Thoracic aorta (tissue), 2 donors: ENCODE measurements at regions not wholly inside any gene's neighbourhood (a gene's known extent, or its start where the extent isn't known, plus 50 kb on each side); places are given as distances from the start of the nearest gene placed in this dataset.
"Not testable (repeated sequence)": the region's sequence is repeated elsewhere in the genome, so short reads cannot be mapped to it uniquely, and the experiment has no call there.

Experiments
- ATAC-seq: fragments of 150-250 bp; one replicate; pipeline ENCODE4 v1.8.0; 2017; ENCODE audit warnings: low read depth; ENCODE audit not compliant: insufficient number of reproducible peaks, low FRiP score
- DNase-seq: peaks from one replicate; pipeline ENCODE4 v3.0.0-alpha.2; 2020; ENCODE audit warnings: low spot score
- H3K27ac ChIP-seq, 2 donors: fragments of 200-600 bp; sonication (generic); 1 replicate in 1 of 2; 2 replicates in 1 of 2; pipeline ENCODE4 v1.5.1; 2016; ENCODE audit warnings: mild to moderate bottlenecking in 2 of 2, moderate library complexity in 2 of 2
- H3K27me3 ChIP-seq: fragments of 200-600 bp; sonication (generic); replicated peaks from 2 replicates; pipeline ENCODE4 v1.6.0; 2016; ENCODE audit warnings: mild to moderate bottlenecking; ENCODE audit not compliant: insufficient read depth
- H3K36me3 ChIP-seq: fragments of 200-600 bp; sonication (generic); one replicate; pipeline ENCODE4 v1.5.1; 2016
- H3K4me1 ChIP-seq, 2 donors: fragments of 200-600 bp; sonication (generic); 1 replicate in 1 of 2; 2 replicates in 1 of 2; pipeline versions ENCODE4 v1.5.1 to v1.6.0; 2016; ENCODE audit warnings: low read depth in 2 of 2, mild to moderate bottlenecking in 1 of 2; ENCODE audit not compliant: control insufficient read depth in 1 of 2
- H3K4me3 ChIP-seq: fragments of 200-600 bp; sonication (generic); 2 replicates; pipeline ENCODE4 v1.5.1; 2016; ENCODE audit warnings: mild to moderate bottlenecking
- H3K9me3 ChIP-seq: fragments of 200-600 bp; sonication (generic); 2 replicates; pipeline ENCODE4 v1.5.1; 2016
- CTCF ChIP-seq: fragments of 200-600 bp; sonication (generic); IDR thresholded peaks from one replicate; pipeline ENCODE4 v1.5.1; 2019; ENCODE audit warnings: antibody characterized with exemption

- Histone ChIP-seq H3K4me1 (no peaks in the 10 kb centered on the region), H3K27ac (no peak overlapping the region), H3K27me3 (no peaks in the 10 kb centered on the region), H3K4me3 (no peak overlapping the region), H3K9me3 (no peaks in the 10 kb centered on the region), H3K36me3 (no peaks in the 10 kb centered on the region)
- no peak for ATAC-seq
- TF ChIP-seq CTCF, result no peak
- no peak for DNase-seq
Observed at GRCh38 chr1:172833954-172834353, 175.1 kb downstream of the FASLG start.

GRCh38 chr1:172834609-172835008 lies 175.7 kb downstream of the FASLG start:
- DNase-seq (no peak), ATAC-seq (no peak)
- Histone ChIP-seq H3K9me3 (no peaks in the 10 kb centered on the region), H3K36me3 (no peaks in the 10 kb centered on the region), H3K4me1 (no peaks in the 10 kb centered on the region), H3K27me3 (no peaks in the 10 kb centered on the region), H3K4me3 (no peak overlapping the region), H3K27ac (no peak overlapping the region)
- no peak for TF ChIP-seq CTCF

GRCh38 chr1:172835834-172836233 lies 176.9 kb downstream of the FASLG start:
- no peaks in the 10 kb centered on the region for H3K9me3 ChIP-seq
- no peak for ATAC-seq
- H3K27ac ChIP-seq, result no peak overlapping the region
- no peaks in the 10 kb centered on the region for H3K4me1 ChIP-seq
- no peak overlapping the region for H3K4me3 ChIP-seq
- no peaks in the 10 kb centered on the region for H3K27me3 ChIP-seq
- TF ChIP-seq CTCF, result no peak
- H3K36me3 ChIP-seq, result no peaks in the 10 kb centered on the region
- DNase-seq, result no peak

- Histone ChIP-seq H3K9me3 (no peaks in the 10 kb centered on the region), H3K4me1 (no peaks in the 10 kb centered on the region), H3K27ac (no peak overlapping the region), H3K36me3 (no peaks in the 10 kb centered on the region), H3K27me3 (no peaks in the 10 kb centered on the region), H3K4me3 (no peak overlapping the region)
- no peak for DNase-seq
- no peak for ATAC-seq
- TF ChIP-seq CTCF, result no peak
Observed at GRCh38 chr1:172837816-172838679, 179.1 kb downstream of the FASLG start.

- no peaks in the 10 kb centered on the region for H3K36me3 ChIP-seq
- no peak overlapping the region for H3K4me3 ChIP-seq
- H3K4me1 ChIP-seq, result no peaks in the 10 kb centered on the region
- H3K9me3 ChIP-seq, result no peaks in the 10 kb centered on the region
- H3K27me3 ChIP-seq, result no peaks in the 10 kb centered on the region
- H3K27ac ChIP-seq, result no peak overlapping the region
- ATAC-seq (no peak), DNase-seq (no peak)
- no peak for TF ChIP-seq CTCF
Observed at GRCh38 chr1:172838680-172839313, 179.9 kb downstream of the FASLG start.

- not testable (repeated sequence) for H3K4me1 ChIP-seq, H3K9me3 ChIP-seq, H3K27me3 ChIP-seq, H3K27ac ChIP-seq, ATAC-seq, DNase-seq, H3K4me3 ChIP-seq, H3K36me3 ChIP-seq
Observed at GRCh38 chr1:172839639-172840038, 180.7 kb downstream of the FASLG start.
